Peyer's patch (tissue), 4 donors: ENCODE measurements at regions not wholly inside any gene's neighbourhood (a gene's known extent, or its start where the extent isn't known, plus 50 kb on each side); places are given as distances from the start of the nearest gene placed in this dataset.

Experiments
- DNase-seq, 3 donors: peaks; one replicate each; pipeline ENCODE4 v3.0.0-alpha.2; 2017 to 2019
- H3K27ac ChIP-seq, 4 donors: fragments of 200-600 bp; sonication (generic); one replicate each; pipeline ENCODE4 v1.5.1; 2016 to 2019
- H3K27me3 ChIP-seq, 2 donors: fragments of 200-600 bp; sonication (generic); one replicate each; pipeline ENCODE4 v1.5.1; 2019
- H3K36me3 ChIP-seq, 3 donors: fragments of 200-600 bp; sonication (generic); one replicate each; pipeline ENCODE4 v1.5.1; 2016 to 2019
- H3K4me1 ChIP-seq, 4 donors: fragments of 200-600 bp; sonication (generic); one replicate each; pipeline ENCODE4 v1.5.1; 2016 to 2019
- H3K4me3 ChIP-seq, 4 donors: fragments of 200-600 bp; sonication (generic); 1 replicate in 3 of 4; 2 replicates in 1 of 4; pipeline ENCODE4 v1.5.1; 2016 to 2019; ENCODE audit warnings: mild to moderate bottlenecking in 1 of 4
- H3K9me3 ChIP-seq, 4 donors: fragments of 200-600 bp; sonication (generic); one replicate each; pipeline ENCODE4 v1.5.1; 2016 to 2019; ENCODE audit warnings: mild to moderate bottlenecking in 1 of 4
- POLR2A ChIP-seq, 2 donors: fragments of 450-650 bp; IDR thresholded peaks; one replicate each; pipeline ENCODE4 v1.5.1; 2017; ENCODE audit warnings: antibody characterized with exemption in 2 of 2, mild to moderate bottlenecking in 2 of 2, moderate library complexity in 2 of 2
- TF ChIP-seq, protein P1 (sequence below), 6 experiments: fragments of 450-650 bp in 4 of 6; fragments of 200-600 bp in 2 of 6; sonication (generic) in 1 of 6; IDR thresholded peaks; one replicate each; pipeline ENCODE4 v1.5.1; 2017 to 2019; ENCODE audit warnings: antibody characterized with exemption in 6 of 6, mild to moderate bottlenecking in 3 of 6, moderate library complexity in 1 of 6

DNA sequence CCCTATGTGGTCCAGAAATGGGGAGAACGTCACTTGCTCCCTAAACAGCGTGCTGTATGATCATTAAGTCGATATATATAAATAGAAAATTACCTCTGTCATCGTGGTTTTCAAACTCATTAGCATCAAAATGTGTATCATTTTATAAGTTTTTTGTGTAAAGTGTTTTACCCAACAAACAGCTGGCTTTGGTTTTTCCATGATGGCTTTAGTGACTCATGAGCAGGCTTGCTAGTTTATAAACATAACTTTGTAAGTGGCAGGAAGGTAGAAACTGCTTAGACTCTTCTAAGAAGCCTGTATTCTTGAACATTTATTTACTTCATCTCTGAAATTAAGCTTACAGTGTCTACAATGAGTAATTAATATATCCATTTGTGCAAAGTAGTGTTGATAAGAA, 108.4 kb upstream of the DIPK2B start:
- Histone ChIP-seq H3K27me3 (no peaks in the 10 kb centered on the region), H3K36me3 (no peaks in the 10 kb centered on the region), H3K4me3 (no peak overlapping the region), H3K27ac (no peak overlapping the region), H3K9me3 (no peaks in the 10 kb centered on the region), H3K4me1 (no peaks in the 10 kb centered on the region)
- no peak for DNase-seq
- TF ChIP-seq, protein P1, sequence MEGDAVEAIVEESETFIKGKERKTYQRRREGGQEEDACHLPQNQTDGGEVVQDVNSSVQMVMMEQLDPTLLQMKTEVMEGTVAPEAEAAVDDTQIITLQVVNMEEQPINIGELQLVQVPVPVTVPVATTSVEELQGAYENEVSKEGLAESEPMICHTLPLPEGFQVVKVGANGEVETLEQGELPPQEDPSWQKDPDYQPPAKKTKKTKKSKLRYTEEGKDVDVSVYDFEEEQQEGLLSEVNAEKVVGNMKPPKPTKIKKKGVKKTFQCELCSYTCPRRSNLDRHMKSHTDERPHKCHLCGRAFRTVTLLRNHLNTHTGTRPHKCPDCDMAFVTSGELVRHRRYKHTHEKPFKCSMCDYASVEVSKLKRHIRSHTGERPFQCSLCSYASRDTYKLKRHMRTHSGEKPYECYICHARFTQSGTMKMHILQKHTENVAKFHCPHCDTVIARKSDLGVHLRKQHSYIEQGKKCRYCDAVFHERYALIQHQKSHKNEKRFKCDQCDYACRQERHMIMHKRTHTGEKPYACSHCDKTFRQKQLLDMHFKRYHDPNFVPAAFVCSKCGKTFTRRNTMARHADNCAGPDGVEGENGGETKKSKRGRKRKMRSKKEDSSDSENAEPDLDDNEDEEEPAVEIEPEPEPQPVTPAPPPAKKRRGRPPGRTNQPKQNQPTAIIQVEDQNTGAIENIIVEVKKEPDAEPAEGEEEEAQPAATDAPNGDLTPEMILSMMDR (IDR thresholded peaks at IDR 0.05), result no peak
- TF ChIP-seq POLR2A (IDR thresholded peaks at IDR 0.05), result no peak

DNA sequence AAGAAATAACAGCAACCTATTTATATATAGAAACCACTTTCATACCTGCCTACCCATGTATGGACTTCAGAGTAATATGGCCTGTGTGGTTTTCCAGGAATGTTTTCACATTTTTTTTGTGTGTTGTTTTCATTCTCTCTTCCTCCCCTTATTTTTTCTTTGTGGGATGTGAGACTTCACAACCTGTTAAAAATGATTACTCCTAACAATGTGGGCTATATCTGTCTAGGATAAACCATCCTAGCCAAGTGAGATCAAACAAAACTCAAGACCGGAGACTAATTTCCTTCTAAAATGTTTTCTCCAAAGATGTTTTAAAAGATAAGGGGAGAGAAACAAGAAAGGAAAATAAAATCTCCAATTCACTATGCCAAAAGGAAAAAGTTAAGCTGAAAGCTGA, 106.1 kb upstream of the DIPK2B start:
- Histone ChIP-seq H3K4me1 (no peaks in the 10 kb centered on the region), H3K27ac (no peak overlapping the region), H3K27me3 (no peaks in the 10 kb centered on the region), H3K9me3 (no peaks in the 10 kb centered on the region), H3K36me3 (no peaks in the 10 kb centered on the region), H3K4me3 (no peak overlapping the region)
- TF ChIP-seq, protein P1 (IDR thresholded peaks at IDR 0.05), result no peak
- no peak for TF ChIP-seq POLR2A (IDR thresholded peaks at IDR 0.05)
- no peak for DNase-seq

DNA sequence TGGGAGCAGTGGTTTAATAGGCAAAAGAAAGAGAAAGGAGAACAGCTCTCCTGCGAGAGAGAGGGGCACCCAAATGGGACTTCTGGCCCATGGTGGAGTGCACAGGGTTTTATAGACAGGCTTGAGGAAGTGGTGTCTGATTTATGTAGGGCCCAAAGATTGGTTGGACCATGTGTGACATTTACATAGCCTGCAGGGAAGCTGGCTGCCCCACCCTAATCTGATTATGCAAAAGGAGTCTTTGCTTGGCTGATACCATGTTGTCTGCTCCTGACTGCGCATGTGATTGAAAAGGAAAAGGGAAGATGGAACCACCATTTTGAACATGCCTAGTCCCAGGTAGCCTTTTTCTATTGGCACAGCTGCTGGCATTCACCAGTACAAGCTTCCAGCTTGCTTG, 100.0 kb upstream of the DIPK2B start:
- TF ChIP-seq, protein P1 (IDR thresholded peaks at IDR 0.05), result no peak
- TF ChIP-seq POLR2A (IDR thresholded peaks at IDR 0.05), result no peak
- no peaks in the 10 kb centered on the region for H3K27me3 ChIP-seq
- DNase-seq, result no peak
- no peak overlapping the region for H3K4me3 ChIP-seq
- no peaks in the 10 kb centered on the region for H3K36me3 ChIP-seq
- no peak overlapping the region for H3K27ac ChIP-seq
- H3K9me3 ChIP-seq, result no peaks in the 10 kb centered on the region
- no peaks in the 10 kb centered on the region for H3K4me1 ChIP-seq

DNA sequence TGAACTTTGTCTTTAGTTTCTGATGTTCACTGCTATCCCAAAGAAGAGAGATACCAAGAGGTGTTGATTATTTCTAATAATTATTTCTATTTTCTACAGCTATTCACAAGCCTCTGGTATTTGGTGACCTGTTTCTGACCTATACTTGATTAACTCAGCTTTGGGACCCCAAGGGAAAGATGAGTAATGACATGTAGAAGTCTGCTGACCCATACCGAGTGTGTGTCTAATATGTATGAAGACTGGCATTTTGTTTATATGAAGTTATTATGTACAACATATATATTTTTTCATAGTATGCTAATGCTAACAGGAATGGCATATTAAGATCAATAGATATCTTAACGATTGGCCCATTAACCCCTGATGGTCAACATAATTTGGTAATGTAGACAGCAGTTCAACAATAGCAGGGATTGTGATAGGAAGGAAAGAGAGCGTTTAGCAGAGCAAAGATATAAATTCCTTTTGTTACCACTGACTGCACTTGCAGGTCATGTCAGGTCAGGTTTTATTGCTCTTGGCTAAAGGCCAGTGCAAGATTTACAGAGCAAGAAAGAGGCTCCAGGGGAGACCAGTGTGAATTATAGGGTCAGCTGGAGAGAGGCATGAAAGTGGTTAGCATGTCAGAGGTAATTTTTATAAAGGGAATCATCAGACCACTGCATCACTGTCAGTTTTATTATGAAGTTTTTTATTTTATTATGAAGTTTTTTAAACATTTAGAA, 94.7 kb upstream of the DIPK2B start:
- Histone ChIP-seq H3K4me3 (no peak overlapping the region), H3K36me3 (no peaks in the 10 kb centered on the region), H3K4me1 (no peaks in the 10 kb centered on the region), H3K27me3 (no peaks in the 10 kb centered on the region), H3K27ac (no peak overlapping the region), H3K9me3 (no peaks in the 10 kb centered on the region)
- peak in 1 of 3 donors; percentile 56 for DNase-seq
- no peak for TF ChIP-seq POLR2A (IDR thresholded peaks at IDR 0.05)
- TF ChIP-seq, protein P1 (IDR thresholded peaks at IDR 0.05), result no peak

DNA sequence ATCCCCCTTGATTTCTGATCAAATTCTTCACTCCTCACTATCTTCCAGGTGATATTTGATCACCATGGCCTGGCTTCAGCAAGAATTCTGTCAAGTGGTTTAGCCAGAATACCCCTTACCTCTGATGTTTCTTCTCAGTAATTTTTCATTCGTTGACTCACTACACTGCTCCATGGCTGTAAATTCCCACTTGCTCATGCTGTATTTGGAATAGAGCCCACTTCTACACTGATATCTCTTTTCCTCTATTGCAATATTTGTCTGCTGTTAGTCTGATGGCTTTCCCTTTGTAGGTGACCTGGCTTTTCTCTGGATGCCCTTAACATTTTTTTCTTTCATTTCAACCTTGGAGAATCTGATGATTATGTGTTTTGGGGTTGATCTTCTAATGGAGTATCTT, 73.9 kb upstream of the DIPK2B start:
- H3K27ac ChIP-seq, result no peak overlapping the region
- no peak overlapping the region for H3K4me3 ChIP-seq
- no peaks in the 10 kb centered on the region for H3K27me3 ChIP-seq
- no peaks in the 10 kb centered on the region for H3K9me3 ChIP-seq
- DNase-seq, result no peak
- H3K4me1 ChIP-seq, result no peaks in the 10 kb centered on the region
- TF ChIP-seq, protein P1 (IDR thresholded peaks at IDR 0.05), result no peak
- TF ChIP-seq POLR2A (IDR thresholded peaks at IDR 0.05), result no peak
- H3K36me3 ChIP-seq, result no peaks in the 10 kb centered on the region

DNA sequence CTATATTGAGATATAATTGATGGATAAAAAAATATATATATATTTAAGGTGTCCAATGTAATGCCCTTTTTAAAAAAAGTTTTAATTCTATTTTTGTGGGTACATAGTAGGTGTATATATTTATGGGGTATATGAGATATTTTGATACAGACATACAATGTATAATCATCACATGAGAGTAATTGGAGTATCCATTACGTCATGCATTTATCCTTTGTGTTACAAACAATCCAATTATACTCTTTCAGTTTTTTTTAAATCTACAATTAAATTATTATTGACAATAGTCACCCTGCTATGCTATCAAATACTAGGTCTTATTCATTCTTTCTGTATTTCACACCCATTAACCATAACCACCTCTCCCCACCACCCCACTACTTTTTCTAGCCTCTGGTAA, 66.3 kb upstream of the DIPK2B start:
- TF ChIP-seq, protein P1 (IDR thresholded peaks at IDR 0.05), result no peak
- TF ChIP-seq POLR2A (IDR thresholded peaks at IDR 0.05), result no peak
- Histone ChIP-seq H3K27me3 (no peaks in the 10 kb centered on the region), H3K27ac (no peak overlapping the region), H3K4me1 (no peaks in the 10 kb centered on the region), H3K9me3 (no peaks in the 10 kb centered on the region), H3K36me3 (no peaks in the 10 kb centered on the region), H3K4me3 (no peak overlapping the region)
- DNase-seq, result no peak
